Hepatocyte (in vitro differentiated cells): ENCODE measurements at regions not wholly inside any gene's neighbourhood (a gene's known extent, or its start where the extent isn't known, plus 50 kb on each side); places are given as distances from the start of the nearest gene placed in this dataset.

Experiments used
- EZH2 ChIP-seq: fragments of 200-600 bp; sonication (generic); IDR thresholded peaks from 2 replicates; pipeline ENCODE4 v1.6.1; 2016; ENCODE audit warnings: antibody characterized with exemption, mild to moderate bottlenecking, borderline replicate concordance
- EZH2phosphoT487 ChIP-seq: fragments of 200-600 bp; sonication (generic); IDR thresholded peaks from one replicate; pipeline ENCODE4 v1.6.1; 2018; ENCODE audit warnings: antibody characterized with exemption, mild to moderate bottlenecking, low read depth, moderate library complexity; ENCODE audit not compliant: unreplicated experiment, severe bottlenecking
- TF ChIP-seq, protein P1 (sequence below): fragments of 200-600 bp; sonication (generic); IDR thresholded peaks from 2 replicates; pipeline ENCODE4 v1.5.1; 2016; ENCODE audit warnings: antibody characterized with exemption, mild to moderate bottlenecking; ENCODE audit not compliant: poor library complexity

DNA sequence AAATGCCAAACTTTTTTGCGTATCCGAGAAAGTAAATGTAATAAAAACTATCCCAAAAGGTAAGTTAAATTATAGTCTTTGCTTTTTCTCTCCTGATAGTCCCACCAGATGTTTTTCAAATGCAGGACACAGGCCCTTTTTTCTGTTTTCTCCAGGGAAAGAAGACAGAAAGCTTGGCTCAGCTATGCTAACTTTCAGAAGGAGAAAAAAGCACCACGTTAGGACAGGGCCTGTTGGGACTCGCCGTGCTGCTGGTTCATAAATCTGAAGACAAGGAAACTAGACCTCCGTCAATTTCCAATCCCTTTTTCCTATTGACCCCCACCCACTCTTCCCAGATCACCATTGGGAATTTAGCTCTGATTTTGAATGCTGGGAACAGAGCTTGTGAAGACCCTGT, 220.9 kb upstream of the SFRP2 start:
- TF ChIP-seq EZH2phosphoT487 (no peak), EZH2 (no peak)
- TF ChIP-seq, protein P1, sequence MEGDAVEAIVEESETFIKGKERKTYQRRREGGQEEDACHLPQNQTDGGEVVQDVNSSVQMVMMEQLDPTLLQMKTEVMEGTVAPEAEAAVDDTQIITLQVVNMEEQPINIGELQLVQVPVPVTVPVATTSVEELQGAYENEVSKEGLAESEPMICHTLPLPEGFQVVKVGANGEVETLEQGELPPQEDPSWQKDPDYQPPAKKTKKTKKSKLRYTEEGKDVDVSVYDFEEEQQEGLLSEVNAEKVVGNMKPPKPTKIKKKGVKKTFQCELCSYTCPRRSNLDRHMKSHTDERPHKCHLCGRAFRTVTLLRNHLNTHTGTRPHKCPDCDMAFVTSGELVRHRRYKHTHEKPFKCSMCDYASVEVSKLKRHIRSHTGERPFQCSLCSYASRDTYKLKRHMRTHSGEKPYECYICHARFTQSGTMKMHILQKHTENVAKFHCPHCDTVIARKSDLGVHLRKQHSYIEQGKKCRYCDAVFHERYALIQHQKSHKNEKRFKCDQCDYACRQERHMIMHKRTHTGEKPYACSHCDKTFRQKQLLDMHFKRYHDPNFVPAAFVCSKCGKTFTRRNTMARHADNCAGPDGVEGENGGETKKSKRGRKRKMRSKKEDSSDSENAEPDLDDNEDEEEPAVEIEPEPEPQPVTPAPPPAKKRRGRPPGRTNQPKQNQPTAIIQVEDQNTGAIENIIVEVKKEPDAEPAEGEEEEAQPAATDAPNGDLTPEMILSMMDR: no peak
